Choroid plexus epithelial cell (primary cell): ENCODE measurements at regions not wholly inside any gene's neighbourhood (a gene's known extent, or its start where the extent isn't known, plus 50 kb on each side); places are given as distances from the start of the nearest gene placed in this dataset.
A peak's percentile ranks its signal among the peaks of the same experiment; 100 is the strongest.
"Not testable (repeated sequence)": the region's sequence is repeated elsewhere in the genome, so short reads cannot be mapped to it uniquely, and the experiment has no call there.

Source experiments
- DNase-seq: peaks from one replicate; pipeline ENCODE4 v3.0.0-alpha.2; 2010; ENCODE audit warnings: low read depth
- H3K4me3 ChIP-seq: 2 replicates; pipeline ENCODE4 v1.5.1; 2011; ENCODE audit warnings: low read depth, mild to moderate bottlenecking, control low read depth, low read length, moderate library complexity
- TF ChIP-seq, protein P1 (sequence below): conservative IDR thresholded peaks from 2 replicates; pipeline ENCODE4 v1.5.1; 2011; ENCODE audit warnings: low read depth, mild to moderate bottlenecking, control low read depth, inconsistent platforms, low read length, moderate library complexity

DNA sequence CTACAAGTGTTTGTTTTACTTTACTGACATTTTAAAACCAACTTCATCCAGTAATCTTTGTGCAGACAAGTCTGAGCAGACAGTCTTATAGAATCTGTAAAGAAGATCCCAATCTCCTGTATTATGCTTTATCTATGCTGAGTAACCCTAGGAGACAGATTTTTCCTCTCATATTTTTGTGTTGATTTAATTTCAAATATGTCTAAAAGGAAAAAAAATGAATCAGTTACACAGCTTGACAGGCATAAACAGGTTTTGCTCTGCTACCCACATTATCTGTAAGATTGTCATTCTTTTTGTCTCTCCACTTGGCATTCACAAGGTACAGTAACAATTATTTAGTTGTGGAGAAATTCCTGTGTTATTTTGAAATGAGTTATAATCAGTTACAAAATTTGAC lies 415.0 kb downstream of the NYAP2 start:
- H3K4me3 ChIP-seq, result no peak overlapping the region
- TF ChIP-seq, protein P1, sequence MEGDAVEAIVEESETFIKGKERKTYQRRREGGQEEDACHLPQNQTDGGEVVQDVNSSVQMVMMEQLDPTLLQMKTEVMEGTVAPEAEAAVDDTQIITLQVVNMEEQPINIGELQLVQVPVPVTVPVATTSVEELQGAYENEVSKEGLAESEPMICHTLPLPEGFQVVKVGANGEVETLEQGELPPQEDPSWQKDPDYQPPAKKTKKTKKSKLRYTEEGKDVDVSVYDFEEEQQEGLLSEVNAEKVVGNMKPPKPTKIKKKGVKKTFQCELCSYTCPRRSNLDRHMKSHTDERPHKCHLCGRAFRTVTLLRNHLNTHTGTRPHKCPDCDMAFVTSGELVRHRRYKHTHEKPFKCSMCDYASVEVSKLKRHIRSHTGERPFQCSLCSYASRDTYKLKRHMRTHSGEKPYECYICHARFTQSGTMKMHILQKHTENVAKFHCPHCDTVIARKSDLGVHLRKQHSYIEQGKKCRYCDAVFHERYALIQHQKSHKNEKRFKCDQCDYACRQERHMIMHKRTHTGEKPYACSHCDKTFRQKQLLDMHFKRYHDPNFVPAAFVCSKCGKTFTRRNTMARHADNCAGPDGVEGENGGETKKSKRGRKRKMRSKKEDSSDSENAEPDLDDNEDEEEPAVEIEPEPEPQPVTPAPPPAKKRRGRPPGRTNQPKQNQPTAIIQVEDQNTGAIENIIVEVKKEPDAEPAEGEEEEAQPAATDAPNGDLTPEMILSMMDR, result no peak
- DNase-seq, result no peak

DNA sequence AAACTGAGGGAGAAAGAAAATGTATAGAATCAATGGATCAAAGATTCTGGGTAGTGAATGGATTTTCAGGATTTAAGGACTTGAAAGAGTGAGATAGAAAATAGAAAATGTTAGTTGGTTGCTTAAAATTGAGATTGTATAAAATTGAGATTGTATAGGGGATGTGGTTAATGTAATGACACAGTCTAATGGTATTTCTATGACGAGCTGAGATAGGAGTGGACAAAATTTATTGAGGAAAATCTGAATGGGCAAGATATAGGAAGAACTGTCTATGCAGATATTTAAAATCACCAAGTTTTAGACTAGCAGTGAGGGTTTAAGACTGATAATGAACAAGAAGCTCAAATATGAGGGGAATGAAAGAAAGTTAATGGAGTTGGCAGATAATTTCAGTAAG lies 406.6 kb downstream of the NYAP2 start:
- DNase-seq, result no peak
- no peak overlapping the region for H3K4me3 ChIP-seq
- TF ChIP-seq, protein P1, result no peak

DNA sequence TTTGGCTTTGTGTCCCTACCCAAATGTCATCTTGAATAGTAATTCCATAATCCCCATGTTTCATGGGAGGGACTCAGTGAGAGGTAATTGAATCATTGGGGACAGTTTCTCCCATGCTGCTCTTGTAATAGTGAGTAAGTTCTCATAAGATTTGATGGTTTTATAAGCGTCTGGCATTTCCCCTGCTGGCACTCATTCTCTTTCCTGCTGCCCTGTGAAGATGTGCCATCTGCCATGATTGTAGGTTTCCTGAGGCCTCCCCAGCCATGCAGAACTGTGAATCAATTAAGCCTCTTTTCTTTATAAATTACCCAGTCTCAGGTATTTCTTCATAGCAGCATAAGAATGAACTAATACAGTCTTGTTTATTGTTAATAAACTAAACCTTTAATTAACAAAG lies 402.6 kb downstream of the NYAP2 start:
- not testable (repeated sequence) for H3K4me3 ChIP-seq, DNase-seq

DNA sequence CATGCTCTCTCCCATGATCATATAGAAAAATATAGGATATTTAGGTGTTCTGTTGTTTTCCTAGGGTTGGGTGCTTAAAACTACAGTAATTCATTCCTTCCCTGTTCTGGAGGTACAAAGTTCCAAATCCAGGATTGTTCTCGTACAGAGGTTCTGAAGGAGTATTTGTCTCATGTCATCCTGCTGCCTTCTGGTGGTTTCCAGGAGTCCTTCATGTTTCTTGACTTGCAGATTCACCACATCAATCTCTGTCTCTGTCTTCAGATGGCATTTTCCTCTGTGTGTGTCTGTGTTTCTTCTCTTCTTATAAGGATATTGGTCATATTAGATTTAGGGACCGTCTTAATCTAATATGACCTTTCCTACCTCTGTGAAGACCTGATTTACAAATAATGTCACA lies 397.9 kb downstream of the NYAP2 start:
- peak; percentile 58 for DNase-seq
- no peak overlapping the region for H3K4me3 ChIP-seq
- TF ChIP-seq, protein P1, result peak; percentile 59

DNA sequence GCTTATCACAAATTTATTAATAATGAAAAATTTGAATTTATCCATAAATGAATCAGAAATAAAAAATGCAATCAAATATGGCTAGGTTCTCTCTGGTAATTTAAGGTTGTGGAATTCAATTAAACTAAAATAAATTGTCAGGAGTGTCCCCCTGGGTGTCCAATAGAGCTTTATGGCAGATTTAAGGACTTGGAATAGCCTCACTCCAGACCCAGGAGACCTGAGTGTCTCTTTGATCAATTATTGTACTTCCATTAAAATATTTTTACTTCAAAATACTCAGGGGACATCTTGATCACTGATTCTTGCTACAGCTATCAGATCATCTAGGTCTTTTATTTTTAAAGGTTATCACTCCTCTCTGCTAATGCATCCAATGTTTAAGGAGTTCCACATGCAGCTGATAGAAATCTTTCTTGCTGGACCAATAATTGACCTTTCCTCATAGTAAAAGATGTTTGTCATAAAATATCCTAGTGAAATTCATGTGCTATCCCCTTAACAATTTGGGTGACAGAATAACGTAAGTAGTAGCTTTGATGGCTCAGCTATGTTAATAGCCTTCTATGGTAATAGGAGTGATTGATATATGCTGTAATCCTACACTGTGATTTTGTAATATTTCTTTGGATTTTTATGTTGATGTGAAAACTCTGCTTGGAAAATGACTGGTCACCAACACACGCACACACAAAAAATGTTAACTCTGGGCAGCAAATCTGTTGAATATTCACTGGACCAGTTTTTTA lies 395.3 kb downstream of the NYAP2 start:
- no peak overlapping the region for H3K4me3 ChIP-seq
- DNase-seq, result no peak
- TF ChIP-seq, protein P1, result no peak

DNA sequence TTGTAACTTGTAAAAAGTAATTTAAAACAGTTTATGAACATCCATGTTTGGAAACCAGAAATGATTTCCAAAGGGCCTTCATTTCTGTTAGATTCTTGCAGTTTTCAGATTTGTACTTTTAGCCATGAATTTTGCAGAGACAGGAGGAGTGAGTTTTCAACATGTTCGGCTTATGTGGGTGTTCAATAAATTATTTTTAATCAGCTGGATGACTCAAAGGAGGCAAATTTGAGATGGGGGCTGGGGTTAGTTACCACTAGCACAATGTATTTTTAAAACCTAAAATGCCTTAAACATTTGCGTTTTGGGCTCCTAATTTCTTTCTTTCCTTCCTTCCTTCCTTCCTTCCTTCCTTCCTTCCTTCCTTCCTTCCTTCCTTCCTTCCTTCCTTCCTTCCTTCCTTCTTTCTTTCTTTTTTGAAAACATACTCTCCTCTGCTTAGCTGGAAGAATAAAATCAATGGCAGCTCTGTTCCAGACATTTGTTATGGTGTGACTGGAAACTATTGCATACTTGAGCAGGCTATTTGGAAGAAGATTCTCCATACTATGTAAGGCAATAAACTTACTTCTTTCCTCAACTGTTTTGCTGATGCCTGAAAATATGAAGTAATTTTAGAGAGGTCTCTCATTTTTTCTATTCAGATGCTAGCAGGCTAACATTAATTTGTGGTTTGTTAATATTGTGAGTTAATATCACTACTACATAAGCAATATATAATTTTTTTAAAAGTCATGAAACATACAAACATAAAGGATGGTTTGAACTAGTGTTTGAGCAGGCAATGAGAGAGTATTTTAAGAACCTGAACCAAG lies 394.4 kb downstream of the NYAP2 start:
- TF ChIP-seq, protein P1, result no peak
- no peak overlapping the region for H3K4me3 ChIP-seq
- DNase-seq, result no peak

DNA sequence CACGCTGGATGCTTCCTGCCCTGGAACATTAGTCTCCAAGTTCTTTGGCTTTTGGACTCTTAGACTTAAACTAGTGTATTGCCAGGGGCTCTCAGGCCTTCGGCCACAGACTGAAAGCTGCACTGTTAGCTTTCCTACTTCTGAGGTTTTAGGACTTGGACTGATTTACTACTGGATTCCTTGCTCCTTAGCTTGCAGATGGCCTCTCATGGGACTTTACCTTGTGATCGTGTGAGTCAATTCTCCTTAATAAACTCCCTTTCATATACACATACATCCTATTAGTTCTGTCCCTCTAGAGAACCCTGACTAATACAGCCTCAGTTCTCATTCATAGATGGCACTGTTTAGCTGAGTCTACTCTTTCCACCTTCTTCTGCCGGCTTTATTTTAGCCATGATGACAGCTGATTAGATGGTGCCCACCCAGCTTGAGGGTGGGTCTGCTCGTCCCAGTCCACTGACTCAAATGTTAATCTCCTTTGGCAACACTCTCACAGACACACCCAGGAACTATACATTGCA lies 389.1 kb downstream of the NYAP2 start:
- no peak overlapping the region for H3K4me3 ChIP-seq
- TF ChIP-seq, protein P1, result no peak
- no peak for DNase-seq
